Activated CD4-positive, alpha-beta memory T cell treated with anti-CD3 and anti-CD28 coated beads for 36 hours (primary cell): ENCODE measurements at regions not wholly inside any gene's neighbourhood (a gene's known extent, or its start where the extent isn't known, plus 50 kb on each side); places are given as distances from the start of the nearest gene placed in this dataset.

ENCODE experiments used
- CTCF ChIA-PET: fragments of 350-600 bp; sonication (Branson Sonifier 250); formaldehyde crosslinking; loops from one replicate; lab custom pipeline; 2021; ENCODE audit warnings: antibody characterized with exemption, inconsistent platforms; lab: Charles Lee
- POLR2A ChIA-PET: fragments of 350-600 bp; sonication (Branson Sonifier 250); formaldehyde crosslinking; loops from one replicate; lab custom pipeline; 2021; ENCODE audit warnings: antibody characterized with exemption; lab: Charles Lee
- DNase-seq: peaks from one replicate; pipeline ENCODE4 v3.0.0-alpha.2; 2020
- H3K27ac Mint-ChIP-seq: one replicate; pipeline ENCODE4 v1.8.0; 2021; ENCODE audit warnings: mixed read lengths
- H3K27me3 Mint-ChIP-seq: one replicate; pipeline ENCODE4 v1.8.0; 2021; ENCODE audit warnings: mixed read lengths
- H3K36me3 Mint-ChIP-seq: one replicate; pipeline ENCODE4 v1.8.0; 2021; ENCODE audit warnings: mixed read lengths
- H3K4me1 Mint-ChIP-seq: one replicate; pipeline ENCODE4 v1.8.0; 2021; ENCODE audit warnings: low read depth, mixed read lengths
- H3K4me3 Mint-ChIP-seq: one replicate; pipeline ENCODE4 v1.8.0; 2021; ENCODE audit warnings: mild to moderate bottlenecking, mixed read lengths
- H3K9me3 Mint-ChIP-seq: one replicate; pipeline ENCODE4 v1.8.0; 2021; ENCODE audit warnings: mixed read lengths
- intact Hi-C: fragments of 100-400 bp; cut with micrococcal nuclease; formaldehyde crosslinking; loops from one replicate; pipeline ENCODE4 v1.15.1; 2023

GRCh38 chr12:104825408-104825807 lies 132.7 kb downstream of the SLC41A2 start:
- Mint-ChIP-seq H3K4me1 (peaks cover 5% of the 10 kb centered on the region), H3K36me3 (peaks cover 7% of the 10 kb centered on the region), H3K27ac (no peak overlapping the region), H3K4me3 (no peak overlapping the region), H3K27me3 (no peaks in the 10 kb centered on the region), H3K9me3 (peaks cover 22% of the 10 kb centered on the region)
- ChIA-PET POLR2A (no interaction called here), CTCF (interaction anchor here (0.6 kb wide), 2 partner anchors 20 to 603 kb away, joined by 3 read pairs; no protein-coding TSS in a partner anchor)
- intact Hi-C loops = loop anchor here (5.0 kb wide), 2 partner anchors 143 to 443 kb away; no protein-coding TSS in a partner anchor
- DNase-seq = peak; percentile 16

- POLR2A ChIA-PET = no interaction called here
- H3K4me1 Mint-ChIP-seq = peaks cover 5% of the 10 kb centered on the region
- CTCF ChIA-PET = no interaction called here
Measured at GRCh38 chr12:104823985-104824461, 134.1 kb downstream of the SLC41A2 start.

DNA sequence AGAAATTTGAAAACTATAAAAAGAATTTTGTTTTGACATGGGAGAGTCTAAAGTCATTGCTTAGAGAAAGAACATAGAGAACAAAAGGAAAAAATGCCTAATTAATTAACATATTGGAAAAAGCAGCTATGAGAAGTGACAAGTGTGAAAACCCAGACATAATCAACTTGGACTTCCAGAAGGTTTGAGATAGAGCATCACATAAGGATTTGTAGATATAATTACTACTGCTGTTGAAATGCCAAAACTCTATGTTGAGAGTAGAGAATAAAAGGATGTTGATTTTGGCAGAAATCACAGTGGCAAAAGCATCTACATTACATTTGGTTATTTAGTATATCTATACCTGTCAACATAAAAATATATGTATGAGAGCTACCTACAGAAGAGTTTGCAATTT lies 135.1 kb downstream of the SLC41A2 start:
- intact Hi-C loops = no loop called here
- ChIA-PET POLR2A (no interaction called here), CTCF (no interaction called here)
- no peak for DNase-seq
- Mint-ChIP-seq H3K27ac (no peak overlapping the region), H3K36me3 (peaks cover 7% of the 10 kb centered on the region), H3K27me3 (no peaks in the 10 kb centered on the region), H3K4me1 (peaks cover 5% of the 10 kb centered on the region), H3K9me3 (peaks cover 22% of the 10 kb centered on the region), H3K4me3 (no peak overlapping the region)

More at GRCh38 chr12:104823985-104824461, 134.1 kb downstream of the SLC41A2 start:
- Mint-ChIP-seq H3K36me3 (peaks cover 7% of the 10 kb centered on the region), H3K4me3 (no peak overlapping the region), H3K27me3 (no peaks in the 10 kb centered on the region), H3K9me3 (peaks cover 22% of the 10 kb centered on the region), H3K27ac (no peak overlapping the region)
- intact Hi-C loops = no loop called here
- no peak for DNase-seq

GRCh38 chr12:104816845-104817503 lies 141.1 kb downstream of the SLC41A2 start:
- H3K27me3 Mint-ChIP-seq = no peaks in the 10 kb centered on the region
- no peaks in the 10 kb centered on the region for H3K9me3 Mint-ChIP-seq
- intact Hi-C loops = no loop called here
- H3K27ac Mint-ChIP-seq = no peak overlapping the region
- H3K36me3 Mint-ChIP-seq = no peaks in the 10 kb centered on the region
- H3K4me1 Mint-ChIP-seq = no peaks in the 10 kb centered on the region
- CTCF ChIA-PET = interaction anchor here (1.1 to 2.9 kb wide), 2 partner anchors 26 to 435 kb away, joined by 3 to 9 read pairs; no protein-coding TSS in a partner anchor
- POLR2A ChIA-PET = no interaction called here
- no peak overlapping the region for H3K4me3 Mint-ChIP-seq
- no peak for DNase-seq

DNA sequence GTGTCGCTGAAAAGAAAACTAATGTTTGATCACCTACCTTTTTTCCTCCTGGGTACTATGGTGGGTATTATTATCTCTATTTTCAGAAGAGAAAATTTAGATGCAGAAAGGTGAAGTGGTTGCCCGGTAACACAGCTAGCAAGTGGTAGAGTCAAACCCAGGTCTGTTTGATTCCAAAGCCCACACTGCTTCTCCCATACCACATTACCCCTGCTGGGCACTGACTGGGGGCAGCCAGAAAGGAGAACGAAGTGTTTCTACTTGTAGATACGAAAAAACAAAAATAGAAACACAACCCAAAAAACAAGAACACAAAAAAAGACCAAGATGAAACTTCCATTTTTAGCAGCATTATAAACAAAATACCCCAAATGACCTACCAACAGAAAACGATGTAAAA lies 142.2 kb downstream of the SLC41A2 start:
- Mint-ChIP-seq H3K36me3 (no peaks in the 10 kb centered on the region), H3K9me3 (no peaks in the 10 kb centered on the region), H3K4me3 (no peak overlapping the region), H3K27ac (no peak overlapping the region), H3K27me3 (no peaks in the 10 kb centered on the region), H3K4me1 (no peaks in the 10 kb centered on the region)
- POLR2A ChIA-PET = no interaction called here
- CTCF ChIA-PET = no interaction called here
- intact Hi-C loops = no loop called here
- no peak for DNase-seq

DNA sequence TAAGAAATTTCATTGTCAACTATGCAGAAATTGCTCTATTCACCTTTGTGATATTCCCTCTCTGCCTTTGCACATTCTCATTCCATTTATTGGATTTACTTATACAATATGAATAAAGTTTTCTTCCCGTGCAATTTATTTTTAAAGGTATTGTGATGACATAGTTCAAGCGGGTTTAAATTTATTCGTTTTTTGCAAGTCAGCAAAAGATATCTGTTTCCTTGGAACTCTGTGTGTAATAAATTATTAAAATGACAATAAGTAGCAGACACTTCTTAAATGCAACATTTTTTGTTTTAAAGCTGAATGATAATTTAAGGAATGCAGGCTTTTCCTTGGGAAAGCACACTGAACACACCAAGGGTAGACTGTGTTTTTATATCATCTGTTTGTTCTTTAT lies 143.1 kb downstream of the SLC41A2 start:
- POLR2A ChIA-PET = no interaction called here
- CTCF ChIA-PET = interaction anchor here (0.6 kb wide), 1 partner anchor 240 kb away, joined by 3 read pairs; no protein-coding TSS in a partner anchor
- H3K4me3 Mint-ChIP-seq = no peak overlapping the region
- no peak overlapping the region for H3K27ac Mint-ChIP-seq
- no peaks in the 10 kb centered on the region for H3K27me3 Mint-ChIP-seq
- no peaks in the 10 kb centered on the region for H3K4me1 Mint-ChIP-seq
- H3K9me3 Mint-ChIP-seq = no peaks in the 10 kb centered on the region
- intact Hi-C loops = no loop called here
- DNase-seq = no peak
- H3K36me3 Mint-ChIP-seq = no peaks in the 10 kb centered on the region
